AG09319 (cell line): ENCODE measurements at regions not wholly inside any gene's neighbourhood (a gene's known extent, or its start where the extent isn't known, plus 50 kb on each side); places are given as distances from the start of the nearest gene placed in this dataset.

Experiments
- DNase-seq: peaks from one replicate; pipeline ENCODE4 v3.0.0-alpha.2; 2010; ENCODE audit warnings: low read depth; ENCODE audit errors: extremely low read depth
- CTCF ChIP-seq: IDR thresholded peaks from 2 replicates; pipeline ENCODE4 v1.5.1; 2011; ENCODE audit warnings: low read depth, mild to moderate bottlenecking, inconsistent platforms, low read length, moderate library complexity

- TF ChIP-seq CTCF, result no peak
- no peak for DNase-seq
Observed at GRCh38 chr18:51643483-51643882, 446.0 kb upstream of the MEX3C start.

DNA sequence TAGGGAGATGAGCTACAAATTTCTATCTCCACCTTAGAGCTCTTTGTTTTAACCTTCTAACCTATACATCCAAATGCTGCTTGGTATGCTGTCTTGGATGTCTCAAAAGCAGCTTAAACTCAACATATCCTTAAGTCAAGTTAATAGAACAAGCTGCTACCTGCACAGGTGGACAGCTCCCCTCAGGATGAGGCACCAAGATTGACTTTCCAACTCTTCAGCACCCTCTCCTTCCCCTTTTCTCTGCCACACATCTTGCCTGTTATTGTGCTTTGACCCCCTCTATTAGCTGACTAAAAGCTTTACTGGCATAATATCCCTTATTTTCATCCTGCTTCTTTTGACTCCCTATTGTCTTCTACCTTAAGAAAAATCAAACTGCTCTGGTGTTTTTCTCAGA is 448.1 kb upstream of the MEX3C start:
- TF ChIP-seq CTCF, result no peak
- no peak for DNase-seq

DNA sequence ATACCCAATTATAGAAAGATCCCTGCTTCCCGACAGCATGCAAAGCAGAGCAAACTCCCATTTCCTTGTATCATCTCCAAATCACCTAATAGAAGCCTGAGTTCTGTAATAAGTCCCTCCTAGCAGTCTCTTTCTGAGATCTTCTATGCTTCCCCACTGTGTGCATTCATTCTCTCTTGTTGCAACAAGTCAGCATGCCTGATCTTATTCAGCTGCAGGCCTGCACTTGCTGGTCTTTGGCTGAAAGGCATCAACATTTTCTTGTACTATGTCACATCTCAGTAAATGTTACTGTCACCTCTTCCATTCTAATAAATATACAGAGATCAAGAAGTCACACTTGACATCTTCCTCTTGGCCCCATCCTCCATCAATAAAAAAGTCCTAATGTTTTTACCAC is 449.9 kb upstream of the MEX3C start:
- TF ChIP-seq CTCF, result no peak
- no peak for DNase-seq

DNA sequence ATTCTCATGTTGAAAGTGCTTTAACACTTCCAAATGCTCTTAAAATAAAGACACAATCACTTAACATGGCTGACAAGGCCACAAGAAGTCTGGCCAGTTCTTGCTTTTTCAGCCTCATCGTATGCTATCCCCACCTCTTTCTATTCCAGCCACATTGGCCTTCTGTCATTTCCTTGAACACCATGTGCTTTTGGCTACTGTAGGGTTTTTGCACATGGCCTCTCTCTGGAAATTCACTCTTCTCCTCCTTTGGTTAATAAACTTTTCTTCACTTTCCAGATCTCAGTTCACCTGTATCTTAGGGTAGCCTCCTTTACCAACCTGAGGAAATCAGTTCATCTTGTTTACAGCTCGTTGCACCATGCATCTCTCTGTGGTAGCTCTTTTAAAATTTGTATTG is 450.5 kb upstream of the MEX3C start:
- no peak for DNase-seq
- no peak for TF ChIP-seq CTCF

DNA sequence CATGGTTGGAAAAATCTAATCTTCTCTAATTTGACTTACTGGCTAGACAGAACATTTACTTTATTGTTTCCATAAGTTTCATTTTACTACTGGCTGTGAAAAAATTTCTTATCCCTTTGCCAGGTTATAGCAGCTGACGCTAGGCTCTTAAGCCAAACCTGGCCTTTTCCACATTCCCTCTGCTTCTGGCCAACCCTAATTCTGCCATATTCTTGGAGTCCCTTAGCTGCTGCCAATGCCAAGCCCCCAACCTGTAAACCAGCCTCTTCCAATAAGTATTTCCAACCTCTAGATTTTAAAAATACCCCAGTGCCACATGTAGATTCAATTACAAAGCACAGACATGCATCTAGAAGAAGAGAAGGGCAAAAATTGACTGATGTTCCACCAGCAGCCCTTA is 452.3 kb upstream of the MEX3C start:
- DNase-seq, result no peak
- TF ChIP-seq CTCF, result no peak

- DNase-seq, result no peak
- no peak for TF ChIP-seq CTCF
Observed at GRCh38 chr18:51651761-51652160, 454.3 kb upstream of the MEX3C start.

- no peak for TF ChIP-seq CTCF
- no peak for DNase-seq
Observed at GRCh38 chr18:51653507-51654213, 456.2 kb upstream of the MEX3C start.
